ENCODE measurements at regions not wholly inside any gene's neighbourhood (a gene's known extent, or its start where the extent isn't known, plus 50 kb on each side); places are given as distances from the start of the nearest gene placed in this dataset.

DNA sequence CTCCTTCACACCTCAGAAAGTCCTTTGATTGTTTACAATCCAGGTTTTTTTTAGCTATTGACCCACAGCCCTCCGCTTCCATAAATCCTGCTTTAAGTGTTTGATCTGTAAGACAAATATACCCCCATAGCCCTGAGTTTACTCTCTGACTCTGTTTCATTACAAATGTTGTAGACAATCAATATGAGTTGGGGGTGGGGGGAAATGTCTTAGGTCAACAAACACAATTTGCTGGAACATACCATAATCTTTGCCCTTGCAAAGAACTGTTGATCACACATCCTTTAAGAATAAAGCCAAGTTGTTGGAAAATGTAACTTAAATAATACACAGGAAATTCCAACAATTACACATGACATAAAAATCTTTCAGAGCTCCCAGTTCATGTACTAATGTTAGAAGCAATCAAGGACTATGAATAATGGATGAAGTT, 301.8 kb upstream of the SEMA6D start:
- Histone ChIP-seq H3K4me1 (ENCODE audit: control insufficient read depth, insufficient read depth, low read length) (no peaks in the 10 kb centered on the region), H3K4me3 (ENCODE audit: low read length) (no peak overlapping the region), H3K9ac (ENCODE audit: low read length) (no peak overlapping the region), H3K27me3 (replicated peaks; ENCODE audit: control insufficient read depth, insufficient read depth, low read length) (no peaks in the 10 kb centered on the region), H3K9me3 (ENCODE audit: control insufficient read depth, low read length) (no peaks in the 10 kb centered on the region), H3K36me3 (ENCODE audit: control insufficient read depth, insufficient read depth, low read length, severe bottlenecking) (no peaks in the 10 kb centered on the region)
- DNase-seq (ENCODE audit: low read depth) = peak; percentile 45

GRCh38 chr15:47422881-47423665, 294.2 kb upstream of the SEMA6D start:
- peak; percentile 53 for DNase-seq (ENCODE audit: low read depth)
- Histone ChIP-seq H3K4me1 (ENCODE audit: control insufficient read depth, insufficient read depth, low read length) (peaks cover 9% of the 10 kb centered on the region), H3K9me3 (ENCODE audit: control insufficient read depth, low read length) (no peaks in the 10 kb centered on the region), H3K36me3 (ENCODE audit: control insufficient read depth, insufficient read depth, low read length, severe bottlenecking) (no peaks in the 10 kb centered on the region), H3K9ac (ENCODE audit: low read length) (no peak overlapping the region), H3K4me3 (ENCODE audit: low read length) (no peak overlapping the region), H3K27me3 (replicated peaks; ENCODE audit: control insufficient read depth, insufficient read depth, low read length) (no peaks in the 10 kb centered on the region)

DNA sequence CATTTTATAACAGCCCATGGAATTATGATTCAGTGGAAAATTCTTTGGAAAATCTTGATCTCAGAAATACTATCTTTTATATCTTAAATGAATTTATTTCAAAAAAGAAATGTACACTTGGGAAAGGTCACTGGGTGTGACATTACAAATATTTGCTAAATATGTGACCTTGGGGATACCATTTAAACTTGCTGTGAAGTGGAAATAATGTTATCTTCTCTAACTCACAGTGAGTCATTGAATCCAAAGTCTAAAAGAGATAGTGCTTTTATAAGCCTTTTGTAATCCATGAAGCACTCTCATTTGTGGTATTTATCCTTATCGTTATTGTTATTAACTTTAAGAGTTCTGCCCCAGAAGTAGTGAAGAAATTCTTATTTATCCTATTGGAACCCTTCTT, 289.8 kb upstream of the SEMA6D start:
- H3K27me3 ChIP-seq (replicated peaks; ENCODE audit: control insufficient read depth, insufficient read depth, low read length) = no peaks in the 10 kb centered on the region
- H3K4me1 ChIP-seq (ENCODE audit: control insufficient read depth, insufficient read depth, low read length) = peaks cover 9% of the 10 kb centered on the region
- H3K9me3 ChIP-seq (ENCODE audit: control insufficient read depth, low read length) = no peaks in the 10 kb centered on the region
- no peak overlapping the region for H3K4me3 ChIP-seq (ENCODE audit: low read length)
- H3K36me3 ChIP-seq (ENCODE audit: control insufficient read depth, insufficient read depth, low read length, severe bottlenecking) = no peaks in the 10 kb centered on the region
- no peak for DNase-seq (ENCODE audit: low read depth)
- no peak overlapping the region for H3K9ac ChIP-seq (ENCODE audit: low read length)

DNA sequence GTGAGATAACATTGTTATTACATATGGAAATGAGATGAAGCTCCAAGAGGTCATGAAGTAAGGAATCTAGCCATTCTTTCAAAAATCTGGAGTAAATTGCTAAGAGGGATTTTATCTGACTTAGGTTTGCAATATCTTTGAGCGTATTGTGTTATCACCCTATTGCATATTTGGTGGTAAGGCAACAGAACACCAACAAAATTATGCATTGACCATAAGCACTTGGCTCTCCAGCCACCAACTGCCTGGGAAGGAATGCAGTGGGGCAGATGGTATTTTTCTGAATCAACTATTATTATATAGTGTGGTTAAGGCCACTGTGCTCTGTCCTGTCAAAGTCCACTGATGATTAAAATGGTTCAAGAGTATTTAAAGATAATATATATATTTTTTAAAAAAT, 287.9 kb upstream of the SEMA6D start:
- Histone ChIP-seq H3K9me3 (ENCODE audit: control insufficient read depth, low read length) (no peaks in the 10 kb centered on the region), H3K9ac (ENCODE audit: low read length) (no peak overlapping the region), H3K4me3 (ENCODE audit: low read length) (no peak overlapping the region), H3K27me3 (replicated peaks; ENCODE audit: control insufficient read depth, insufficient read depth, low read length) (no peaks in the 10 kb centered on the region), H3K36me3 (ENCODE audit: control insufficient read depth, insufficient read depth, low read length, severe bottlenecking) (no peaks in the 10 kb centered on the region), H3K4me1 (ENCODE audit: control insufficient read depth, insufficient read depth, low read length) (no peaks in the 10 kb centered on the region)
- no peak for DNase-seq (ENCODE audit: low read depth)

- peak; percentile 82 for DNase-seq (ENCODE audit: low read depth)
- no peak overlapping the region for H3K9ac ChIP-seq (ENCODE audit: low read length)
- H3K9me3 ChIP-seq (ENCODE audit: control insufficient read depth, low read length) = no peaks in the 10 kb centered on the region
- no peaks in the 10 kb centered on the region for H3K27me3 ChIP-seq (replicated peaks; ENCODE audit: control insufficient read depth, insufficient read depth, low read length)
- H3K4me3 ChIP-seq (ENCODE audit: low read length) = no peak overlapping the region
- no peaks in the 10 kb centered on the region for H3K4me1 ChIP-seq (ENCODE audit: control insufficient read depth, insufficient read depth, low read length)
- H3K36me3 ChIP-seq (ENCODE audit: control insufficient read depth, insufficient read depth, low read length, severe bottlenecking) = no peaks in the 10 kb centered on the region
Measured at GRCh38 chr15:47431501-47431900, 285.8 kb upstream of the SEMA6D start.

GRCh38 chr15:47432826-47433225, 284.5 kb upstream of the SEMA6D start:
- DNase-seq (ENCODE audit: low read depth) = no peak
- no peaks in the 10 kb centered on the region for H3K4me1 ChIP-seq (ENCODE audit: control insufficient read depth, insufficient read depth, low read length)
- no peak overlapping the region for H3K9ac ChIP-seq (ENCODE audit: low read length)
- no peaks in the 10 kb centered on the region for H3K36me3 ChIP-seq (ENCODE audit: control insufficient read depth, insufficient read depth, low read length, severe bottlenecking)
- no peak overlapping the region for H3K4me3 ChIP-seq (ENCODE audit: low read length)
- H3K9me3 ChIP-seq (ENCODE audit: control insufficient read depth, low read length) = no peaks in the 10 kb centered on the region
- no peaks in the 10 kb centered on the region for H3K27me3 ChIP-seq (replicated peaks; ENCODE audit: control insufficient read depth, insufficient read depth, low read length)

- no peaks in the 10 kb centered on the region for H3K27me3 ChIP-seq (replicated peaks; ENCODE audit: control insufficient read depth, insufficient read depth, low read length)
- no peak overlapping the region for H3K4me3 ChIP-seq (ENCODE audit: low read length)
- no peaks in the 10 kb centered on the region for H3K4me1 ChIP-seq (ENCODE audit: control insufficient read depth, insufficient read depth, low read length)
- H3K9me3 ChIP-seq (ENCODE audit: control insufficient read depth, low read length) = no peaks in the 10 kb centered on the region
- no peak overlapping the region for H3K9ac ChIP-seq (ENCODE audit: low read length)
- H3K36me3 ChIP-seq (ENCODE audit: control insufficient read depth, insufficient read depth, low read length, severe bottlenecking) = no peaks in the 10 kb centered on the region
- DNase-seq (ENCODE audit: low read depth) = no peak
Measured at GRCh38 chr15:47434596-47434995, 282.7 kb upstream of the SEMA6D start.

DNA sequence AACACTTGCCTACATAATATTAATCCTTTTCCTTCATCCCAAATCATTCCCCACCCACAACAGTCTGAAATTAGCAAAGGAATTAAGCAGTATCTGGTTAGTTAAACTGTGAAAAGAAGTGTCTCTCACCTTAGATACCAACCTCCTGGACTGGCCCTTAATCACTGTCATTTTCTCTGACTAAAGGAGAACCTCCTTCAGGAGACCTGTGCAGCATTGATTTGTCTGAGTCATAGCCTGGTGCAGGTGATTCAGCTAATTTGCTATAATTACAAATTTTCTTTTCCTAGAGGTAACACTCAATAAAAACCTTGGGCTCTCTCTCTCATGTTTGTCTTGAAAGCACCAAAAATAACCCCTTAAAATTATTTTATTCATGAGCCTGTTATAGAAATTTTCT, 279.8 kb upstream of the SEMA6D start:
- H3K27me3 ChIP-seq (replicated peaks; ENCODE audit: control insufficient read depth, insufficient read depth, low read length) = no peaks in the 10 kb centered on the region
- H3K4me1 ChIP-seq (ENCODE audit: control insufficient read depth, insufficient read depth, low read length) = no peaks in the 10 kb centered on the region
- H3K36me3 ChIP-seq (ENCODE audit: control insufficient read depth, insufficient read depth, low read length, severe bottlenecking) = no peaks in the 10 kb centered on the region
- H3K9me3 ChIP-seq (ENCODE audit: control insufficient read depth, low read length) = no peaks in the 10 kb centered on the region
- no peak overlapping the region for H3K4me3 ChIP-seq (ENCODE audit: low read length)
- no peak for DNase-seq (ENCODE audit: low read depth)
- H3K9ac ChIP-seq (ENCODE audit: low read length) = no peak overlapping the region

DNA sequence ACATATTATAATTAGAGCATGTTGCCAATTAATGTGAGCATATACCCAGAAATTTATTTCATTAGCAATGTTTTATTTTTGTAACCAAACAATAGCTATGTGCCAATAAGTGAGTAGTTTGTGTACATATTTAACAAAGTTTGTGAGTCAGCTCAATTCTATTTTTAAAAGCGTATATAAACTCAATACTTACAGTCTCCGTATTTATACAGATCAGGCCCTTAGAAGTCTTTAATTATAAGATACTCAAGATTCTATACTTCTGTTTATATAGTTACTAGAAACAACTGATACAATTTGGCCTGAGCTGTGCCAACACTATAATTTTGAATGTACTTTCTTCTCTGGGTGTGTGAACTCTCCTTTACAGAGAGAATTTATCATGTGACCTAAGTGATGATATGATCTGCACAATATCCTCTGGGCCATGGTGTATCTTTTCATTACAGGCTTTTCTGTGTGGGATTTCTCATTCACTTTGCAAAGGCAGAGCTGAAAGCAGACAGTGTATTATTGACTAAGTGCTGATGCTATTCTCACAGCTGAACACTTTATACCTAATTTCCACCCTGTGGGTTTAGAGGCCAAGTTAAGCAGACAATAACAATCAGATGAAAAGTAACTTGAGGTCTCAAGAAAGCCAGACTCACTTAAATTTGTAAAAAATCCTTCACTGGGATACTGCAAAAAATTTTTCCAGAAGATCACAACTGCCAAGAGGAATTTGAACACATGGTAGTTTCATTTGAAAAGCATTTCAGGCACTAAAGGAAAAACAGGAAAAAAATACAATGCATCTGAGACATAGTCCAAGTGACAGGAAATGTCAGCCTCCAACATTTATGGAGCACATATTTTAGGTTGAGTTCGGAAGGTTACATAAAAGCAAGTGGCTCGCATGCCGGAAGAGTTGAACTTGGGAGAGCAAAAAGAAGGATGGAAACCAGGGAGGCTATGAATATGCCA, 277.9 kb upstream of the SEMA6D start:
- Histone ChIP-seq H3K9me3 (ENCODE audit: control insufficient read depth, low read length) (no peaks in the 10 kb centered on the region), H3K4me1 (ENCODE audit: control insufficient read depth, insufficient read depth, low read length) (no peaks in the 10 kb centered on the region)
- peak; percentile 51 for DNase-seq (ENCODE audit: low read depth)

GRCh38 chr15:47442371-47442770, 274.9 kb upstream of the SEMA6D start:
- H3K9ac ChIP-seq (ENCODE audit: low read length) = no peak overlapping the region
- H3K27me3 ChIP-seq (replicated peaks; ENCODE audit: control insufficient read depth, insufficient read depth, low read length) = no peaks in the 10 kb centered on the region
- DNase-seq (ENCODE audit: low read depth) = no peak
- no peak overlapping the region for H3K4me3 ChIP-seq (ENCODE audit: low read length)
- no peaks in the 10 kb centered on the region for H3K9me3 ChIP-seq (ENCODE audit: control insufficient read depth, low read length)
- H3K36me3 ChIP-seq (ENCODE audit: control insufficient read depth, insufficient read depth, low read length, severe bottlenecking) = no peaks in the 10 kb centered on the region
- no peaks in the 10 kb centered on the region for H3K4me1 ChIP-seq (ENCODE audit: control insufficient read depth, insufficient read depth, low read length)

More for the DNA sequence above, 277.9 kb upstream of the SEMA6D start:
- Histone ChIP-seq H3K9ac (ENCODE audit: low read length) (no peak overlapping the region), H3K27me3 (replicated peaks; ENCODE audit: control insufficient read depth, insufficient read depth, low read length) (no peaks in the 10 kb centered on the region), H3K36me3 (ENCODE audit: control insufficient read depth, insufficient read depth, low read length, severe bottlenecking) (no peaks in the 10 kb centered on the region), H3K4me3 (ENCODE audit: low read length) (no peak overlapping the region)

DNA sequence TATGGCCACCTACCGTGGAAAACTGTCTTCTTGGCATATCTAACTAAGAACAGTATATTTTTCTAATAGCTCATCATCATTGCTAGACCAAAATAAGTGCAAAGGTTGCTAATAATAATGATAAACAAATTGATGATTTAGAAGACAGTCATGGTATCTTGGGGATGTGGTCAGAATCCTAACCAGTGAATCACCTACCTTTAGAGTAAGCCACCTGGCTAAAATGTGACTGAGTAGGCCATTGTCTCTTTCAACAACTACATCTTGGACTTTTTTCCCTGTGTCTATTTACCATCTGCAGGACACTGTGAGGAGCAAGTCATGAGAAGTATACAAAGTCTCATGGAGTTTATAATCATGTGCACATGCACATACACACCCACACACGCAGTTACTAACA, 273.5 kb upstream of the SEMA6D start:
- H3K36me3 ChIP-seq (ENCODE audit: control insufficient read depth, insufficient read depth, low read length, severe bottlenecking) = no peaks in the 10 kb centered on the region
- no peaks in the 10 kb centered on the region for H3K27me3 ChIP-seq (replicated peaks; ENCODE audit: control insufficient read depth, insufficient read depth, low read length)
- H3K4me3 ChIP-seq (ENCODE audit: low read length) = no peak overlapping the region
- no peaks in the 10 kb centered on the region for H3K4me1 ChIP-seq (ENCODE audit: control insufficient read depth, insufficient read depth, low read length)
- no peak overlapping the region for H3K9ac ChIP-seq (ENCODE audit: low read length)
- no peaks in the 10 kb centered on the region for H3K9me3 ChIP-seq (ENCODE audit: control insufficient read depth, low read length)
- DNase-seq (ENCODE audit: low read depth) = no peak

Data from adipocyte (in vitro differentiated cells).